SK-N-MC (cell line): ENCODE measurements at regions not wholly inside any gene's neighbourhood (a gene's known extent, or its start where the extent isn't known, plus 50 kb on each side); places are given as distances from the start of the nearest gene placed in this dataset.

Experiments
- EZH2 ChIP-seq: fragments of 200-600 bp; sonication (generic); IDR thresholded peaks from one replicate; pipeline ENCODE4 v1.6.1; 2017; ENCODE audit warnings: antibody characterized with exemption
- POLR2AphosphoS5 ChIP-seq: IDR thresholded peaks from 2 replicates; pipeline ENCODE4 v1.6.1; 2012; ENCODE audit warnings: mild to moderate bottlenecking, low read depth, low read length, borderline replicate concordance

DNA sequence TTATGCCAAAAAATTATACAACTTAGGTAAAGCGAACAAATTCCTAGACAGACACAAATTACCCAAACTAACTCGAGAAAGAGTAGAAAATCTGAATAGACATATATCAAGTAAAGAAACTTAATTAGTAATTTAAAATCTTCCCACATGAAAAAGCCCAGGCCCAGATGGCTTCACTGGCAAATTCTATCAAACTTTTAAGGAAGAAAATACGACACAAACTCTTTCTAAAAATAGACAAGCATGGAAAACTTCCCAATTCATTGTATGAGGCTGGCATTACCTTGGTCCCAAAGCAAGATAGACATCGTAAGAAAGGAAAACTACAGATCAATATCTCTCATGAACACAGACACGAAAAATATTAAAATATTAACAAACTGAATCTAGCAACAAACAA, 135.3 kb downstream of the DRD1 start:
- TF ChIP-seq EZH2 (no peak), POLR2AphosphoS5 (no peak)
